DOHH2 (cell line): ENCODE measurements at regions not wholly inside any gene's neighbourhood (a gene's known extent, or its start where the extent isn't known, plus 50 kb on each side); places are given as distances from the start of the nearest gene placed in this dataset.

ENCODE experiments used
- H3F3A ChIP-seq: fragments of 200-600 bp; sonication (generic), shearing (Covaris generic); 2 replicates; pipeline ENCODE4 v1.6.0; 2016; ENCODE audit warnings: antibody characterized with exemption, mild to moderate bottlenecking; ENCODE audit not compliant: control insufficient read depth, insufficient read depth
- H3K27ac ChIP-seq: fragments of 200-600 bp; sonication (generic); 2 replicates; pipeline ENCODE4 v1.5.1; 2014; ENCODE audit warnings: low read depth, mild to moderate bottlenecking, low read length, moderate library complexity
- H3K27me3 ChIP-seq: fragments of 200-600 bp; sonication (generic); 2 replicates; pipeline ENCODE4 v1.6.1; 2014; ENCODE audit warnings: mild to moderate bottlenecking, low read length, mixed read lengths; ENCODE audit not compliant: control insufficient read depth
- H3K36me3 ChIP-seq: fragments of 200-600 bp; sonication (generic); 2 replicates; pipeline ENCODE4 v1.6.1; 2014; ENCODE audit warnings: mild to moderate bottlenecking, low read length, moderate library complexity, mixed read lengths; ENCODE audit not compliant: control insufficient read depth
- H3K4me1 ChIP-seq: fragments of 200-600 bp; sonication (generic); 2 replicates; pipeline ENCODE4 v1.6.1; 2014; ENCODE audit warnings: mild to moderate bottlenecking, low read length, mixed read lengths; ENCODE audit not compliant: control insufficient read depth
- H3K4me2 ChIP-seq: fragments of 200-600 bp; sonication (generic); 2 replicates; pipeline ENCODE4 v1.6.0; 2014; ENCODE audit warnings: mild to moderate bottlenecking, low read length, moderate library complexity
- H3K4me3 ChIP-seq: fragments of 200-600 bp; sonication (generic); 2 replicates; pipeline ENCODE4 v1.5.1; 2014; ENCODE audit warnings: mild to moderate bottlenecking, low read length, mixed read lengths
- H3K79me2 ChIP-seq: fragments of 200-600 bp; sonication (generic); 2 replicates; pipeline ENCODE4 v1.6.1; 2014; ENCODE audit warnings: mild to moderate bottlenecking, low read length, mixed read lengths; ENCODE audit not compliant: control insufficient read depth
- H3K9me2 ChIP-seq: fragments of 200-600 bp; sonication (generic); replicated peaks from 2 replicates; pipeline ENCODE4 v1.6.1; 2014; ENCODE audit warnings: mild to moderate bottlenecking, low read length, mixed read lengths; ENCODE audit not compliant: control insufficient read depth
- H3K9me3 ChIP-seq: fragments of 200-600 bp; sonication (generic); 2 replicates; pipeline ENCODE4 v1.6.1; 2014; ENCODE audit warnings: antibody characterized with exemption, low read length, mixed read lengths; ENCODE audit not compliant: control insufficient read depth, insufficient read depth
- H4K20me1 ChIP-seq: fragments of 200-600 bp; sonication (generic); 2 replicates; pipeline ENCODE4 v1.6.0; 2014; ENCODE audit warnings: low read depth, mild to moderate bottlenecking, antibody characterized with exemption, low read length, moderate library complexity; ENCODE audit not compliant: control insufficient read depth, insufficient read depth
- CTCF ChIP-seq: fragments of 200-600 bp; sonication (generic); IDR thresholded peaks from one replicate; pipeline ENCODE4 v1.5.1; 2014; ENCODE audit warnings: antibody characterized with exemption, mild to moderate bottlenecking, low read depth, low read length; ENCODE audit not compliant: poor library complexity, severe bottlenecking
- EZH2phosphoT487 ChIP-seq: fragments of 200-600 bp; sonication (generic); IDR thresholded peaks from 2 replicates; pipeline ENCODE4 v1.6.1; 2017; ENCODE audit warnings: borderline replicate concordance, mild to moderate bottlenecking, antibody characterized with exemption, low read length, moderate library complexity, mixed read lengths

GRCh38 chr11:123378096-123378495 is 52.0 kb upstream of the GRAMD1B start:
- Histone ChIP-seq H3F3A (no peaks in the 10 kb centered on the region), H3K4me3 (no peak overlapping the region), H4K20me1 (no peaks in the 10 kb centered on the region), H3K27me3 (peaks cover 14% of the 10 kb centered on the region), H3K27ac (no peak overlapping the region), H3K79me2 (no peaks in the 10 kb centered on the region), H3K36me3 (no peaks in the 10 kb centered on the region), H3K9me2 (no peaks in the 10 kb centered on the region), H3K4me2 (no peak overlapping the region), H3K9me3 (no peaks in the 10 kb centered on the region), H3K4me1 (no peaks in the 10 kb centered on the region)
- TF ChIP-seq EZH2phosphoT487 (no peak), CTCF (no peak)

GRCh38 chr11:123377355-123377754 is 52.7 kb upstream of the GRAMD1B start:
- no peaks in the 10 kb centered on the region for H3K9me3 ChIP-seq
- H3K4me3 ChIP-seq: no peak overlapping the region
- no peak overlapping the region for H3K4me2 ChIP-seq
- H3K9me2 ChIP-seq: no peaks in the 10 kb centered on the region
- H3K4me1 ChIP-seq: no peaks in the 10 kb centered on the region
- H3K79me2 ChIP-seq: no peaks in the 10 kb centered on the region
- TF ChIP-seq EZH2phosphoT487 (no peak), CTCF (no peak)
- no peaks in the 10 kb centered on the region for H4K20me1 ChIP-seq
- H3K36me3 ChIP-seq: no peaks in the 10 kb centered on the region
- no peaks in the 10 kb centered on the region for H3F3A ChIP-seq
- H3K27ac ChIP-seq: no peak overlapping the region
- peaks cover 8% of the 10 kb centered on the region; the same call in 1 of the 2 replicates for H3K27me3 ChIP-seq

- Histone ChIP-seq H4K20me1 (no peaks in the 10 kb centered on the region), H3F3A (no peaks in the 10 kb centered on the region), H3K9me3 (no peaks in the 10 kb centered on the region), H3K79me2 (no peaks in the 10 kb centered on the region), H3K4me3 (no peak overlapping the region), H3K9me2 (no peaks in the 10 kb centered on the region), H3K4me1 (no peaks in the 10 kb centered on the region), H3K4me2 (no peak overlapping the region), H3K27ac (no peak overlapping the region), H3K36me3 (no peaks in the 10 kb centered on the region), H3K27me3 (peaks cover 8% of the 10 kb centered on the region; the same call in 1 of the 2 replicates)
- TF ChIP-seq CTCF (no peak), EZH2phosphoT487 (no peak)
These were observed 54.2 kb upstream of the GRAMD1B start for GRCh38 chr11:123375832-123376231.

GRCh38 chr11:123374622-123374968 is 55.5 kb upstream of the GRAMD1B start:
- Histone ChIP-seq H3K4me2 (no peak overlapping the region), H3K9me2 (no peaks in the 10 kb centered on the region), H3K4me3 (no peak overlapping the region), H3K27ac (no peak overlapping the region), H4K20me1 (no peaks in the 10 kb centered on the region), H3K9me3 (no peaks in the 10 kb centered on the region), H3K79me2 (no peaks in the 10 kb centered on the region), H3K36me3 (no peaks in the 10 kb centered on the region), H3F3A (no peaks in the 10 kb centered on the region), H3K27me3 (peaks cover 8% of the 10 kb centered on the region; the same call in 1 of the 2 replicates), H3K4me1 (no peaks in the 10 kb centered on the region)
- TF ChIP-seq EZH2phosphoT487: no peak
- no peak for TF ChIP-seq CTCF
